Kidney capillary endothelial cell (primary cell): ENCODE measurements at regions not wholly inside any gene's neighbourhood (a gene's known extent, or its start where the extent isn't known, plus 50 kb on each side); places are given as distances from the start of the nearest gene placed in this dataset.
A peak's percentile ranks its signal among the peaks of the same experiment; 100 is the strongest.
"Not testable (repeated sequence)": the region's sequence is repeated elsewhere in the genome, so short reads cannot be mapped to it uniquely, and the experiment has no call there.

Source experiments
- DNase-seq: peaks from one replicate; pipeline ENCODE4 v3.0.0-alpha.2; 2018; ENCODE audit warnings: low spot score

GRCh38 chr2:195572895-195573683 lies 83.9 kb upstream of the SLC39A10 start:
- no peak for DNase-seq

- peak; percentile 17 for DNase-seq
Measured at GRCh38 chr2:195570329-195570728, 86.7 kb upstream of the SLC39A10 start.

- no peak for DNase-seq
Measured at GRCh38 chr2:195569255-195569654, 87.8 kb upstream of the SLC39A10 start.

GRCh38 chr2:195564625-195565135 lies 92.3 kb upstream of the SLC39A10 start:
- DNase-seq = not testable (repeated sequence)

- no peak for DNase-seq
Measured at GRCh38 chr2:195563857-195564512, 93.0 kb upstream of the SLC39A10 start.

- no peak for DNase-seq
Measured at GRCh38 chr2:195562570-195563566, 94.2 kb upstream of the SLC39A10 start.

GRCh38 chr2:195561116-195561921 lies 95.7 kb upstream of the SLC39A10 start:
- DNase-seq = no peak

GRCh38 chr2:195560209-195560895 lies 96.7 kb upstream of the SLC39A10 start:
- DNase-seq = no peak

- DNase-seq = no peak
Measured at GRCh38 chr2:195559431-195559914, 97.6 kb upstream of the SLC39A10 start.

GRCh38 chr2:195555971-195556370 lies 101.1 kb upstream of the SLC39A10 start:
- DNase-seq = no peak

GRCh38 chr2:195552581-195552980 lies 104.4 kb upstream of the SLC39A10 start:
- DNase-seq = no peak

GRCh38 chr2:195548198-195548940 lies 108.7 kb upstream of the SLC39A10 start:
- no peak for DNase-seq

GRCh38 chr2:195547268-195547840 lies 109.7 kb upstream of the SLC39A10 start:
- not testable (repeated sequence) for DNase-seq

- no peak for DNase-seq
Measured at GRCh38 chr2:195545811-195546210, 111.2 kb upstream of the SLC39A10 start.

- peak; percentile 27 for DNase-seq
Measured at GRCh38 chr2:195543902-195544894, 112.8 kb upstream of the SLC39A10 start.

GRCh38 chr2:195543063-195543462 lies 114.0 kb upstream of the SLC39A10 start:
- DNase-seq = no peak

- no peak for DNase-seq
Measured at GRCh38 chr2:195542067-195542466, 115.0 kb upstream of the SLC39A10 start.

- no peak for DNase-seq
Measured at GRCh38 chr2:195538937-195539336, 118.1 kb upstream of the SLC39A10 start.
